HepG2 (cell line): ENCODE measurements at regions not wholly inside any gene's neighbourhood (a gene's known extent, or its start where the extent isn't known, plus 50 kb on each side); places are given as distances from the start of the nearest gene placed in this dataset.

Experiments used
- ATAC-seq: fragments of 200-7000 bp; cut with Tn5 transposase; 3 replicates; pipeline ENCODE4 v1.9.1; 2020; ENCODE audit warnings: mild to moderate bottlenecking, moderate library complexity
- BruUV-seq: library from RNA; stranded (reverse); fragments of 400-500 nt; replicated peaks from 2 replicates; lab custom pipeline; 2021; lab: Mats Ljungman, UMichigan
- CTCF ChIA-PET: fragments of 300-600 bp; formaldehyde crosslinking; extraction: SDS; loops from one replicate; lab custom pipeline; 2021; ENCODE audit warnings: low total read pairs, inconsistent platforms, low intra/inter-chr PET ratio; lab: Yijun Ruan, JAX
- POLR2A ChIA-PET: fragments of 350-600 bp; sonication (Branson Sonifier 250); formaldehyde crosslinking; loops from one replicate; lab custom pipeline; 2020; ENCODE audit warnings: antibody characterized with exemption, inconsistent platforms; lab: Yijun Ruan, JAX
- DNase-seq: peaks from one replicate; pipeline ENCODE4 v3.0.0-alpha.2; 2015; ENCODE audit warnings: low spot score
- FAIRE-seq: peaks from 3 replicates; lab custom pipeline; 2011; peaks lifted over from hg19 to GRCh38; lab: Jason Lieb, UNC
- H2AFZ ChIP-seq: one replicate; pipeline ENCODE4 v1.6.1; 2011; ENCODE audit warnings: low read length, inconsistent platforms
- H3K27ac ChIP-seq: fragments of 300-600 bp; 3 replicates; pipeline ENCODE4 v1.8.0; 2011; ENCODE audit warnings: mixed run types, mild to moderate bottlenecking, mixed read lengths, low read length, inconsistent platforms; ENCODE audit not compliant: insufficient read depth; ENCODE audit errors: extremely low read length
- H3K27me3 ChIP-seq, 2 experiments: fragments of 200-600 bp in 1 of 2; 2 replicates in 1 of 2; 3 replicates in 1 of 2; pipeline versions ENCODE4 v1.6.0 to v1.8.0; 2011; ENCODE audit warnings: low read length in 2 of 2, mild to moderate bottlenecking in 2 of 2, moderate library complexity in 2 of 2, inconsistent platforms in 1 of 2; ENCODE audit not compliant: insufficient read depth in 2 of 2, control insufficient read depth in 1 of 2
- H3K36me3 ChIP-seq, 2 experiments: fragments of 200-600 bp in 1 of 2; replicated peaks in 1 of 2; 2 replicates in 1 of 2; 3 replicates in 1 of 2; pipeline versions ENCODE4 v1.5.1 to v1.8.0; 2011; ENCODE audit warnings: low read length in 2 of 2, inconsistent platforms in 1 of 2; ENCODE audit not compliant: insufficient read depth in 2 of 2, control insufficient read depth in 1 of 2
- H3K4me1 ChIP-seq: 2 replicates; pipeline ENCODE4 v1.5.1; 2012; ENCODE audit warnings: low read length, inconsistent platforms; ENCODE audit not compliant: insufficient read depth
- H3K4me2 ChIP-seq: 2 replicates; pipeline ENCODE4 v1.6.0; 2011; ENCODE audit warnings: low read depth, low read length, inconsistent platforms
- H3K4me3 ChIP-seq, 3 experiments: fragments of 200-600 bp in 1 of 3; sonication (generic), shearing (Covaris generic) in 1 of 3; replicated peaks in 1 of 3; 2 replicates each; pipeline ENCODE4 v1.5.1; 2011 to 2016; ENCODE audit warnings: low read length in 3 of 3, inconsistent platforms in 2 of 3, low read depth in 2 of 3, mild to moderate bottlenecking in 2 of 3, control low read depth in 1 of 3, mixed read lengths in 1 of 3; ENCODE audit not compliant: insufficient read depth in 1 of 3
- H3K79me2 ChIP-seq: one replicate; pipeline ENCODE4 v1.6.1; 2011; ENCODE audit warnings: low read length, inconsistent platforms; ENCODE audit not compliant: insufficient read depth
- H3K9ac ChIP-seq: 2 replicates; pipeline ENCODE4 v1.6.0; 2011; ENCODE audit warnings: mild to moderate bottlenecking, low read depth, low read length, inconsistent platforms; ENCODE audit not compliant: insufficient read depth
- H3K9me3 ChIP-seq: 2 replicates; pipeline ENCODE4 v1.5.1; 2012; ENCODE audit warnings: mild to moderate bottlenecking, low read length
- H4K20me1 ChIP-seq: 2 replicates; pipeline ENCODE4 v1.6.0; 2011; ENCODE audit warnings: inconsistent platforms, mild to moderate bottlenecking, low read length, moderate library complexity; ENCODE audit not compliant: insufficient read depth
- MAFF ChIP-seq: IDR thresholded peaks from 2 replicates; pipeline ENCODE4 v1.6.1; 2011; ENCODE audit warnings: low read depth, low read length, improper control_type of control experiment
- MAFK ChIP-seq, 2 experiments: IDR thresholded peaks in 1 of 2; conservative IDR thresholded peaks in 1 of 2; 2 replicates each; pipeline ENCODE4 v1.6.1; 2011; ENCODE audit warnings: improper control_type of control experiment in 2 of 2, low read length in 2 of 2
- RARG ChIP-seq: sonication (generic); formaldehyde crosslinking; IDR thresholded peaks from 2 replicates; pipeline ENCODE4 v1.4.0; 2020; ENCODE audit warnings: low read depth, mild to moderate bottlenecking, missing genetic modification reagents
- SP5 ChIP-seq: IDR thresholded peaks from 2 replicates; pipeline ENCODE4 v1.6.1; 2016; ENCODE audit warnings: low read depth, borderline replicate concordance
- ZBTB7B ChIP-seq: sonication (generic); formaldehyde crosslinking; IDR thresholded peaks from 2 replicates; pipeline ENCODE4 v1.4.0; 2020; ENCODE audit warnings: missing genetic modification reagents
- ZC3H4 ChIP-seq: sonication (generic); formaldehyde crosslinking; IDR thresholded peaks from 2 replicates; pipeline ENCODE4 v1.4.0; 2020; ENCODE audit warnings: missing genetic modification reagents, borderline replicate concordance
- ZNF136 ChIP-seq: sonication (generic); formaldehyde crosslinking; IDR thresholded peaks from 2 replicates; pipeline ENCODE4 v1.8.1; 2022; ENCODE audit warnings: low read depth, mild to moderate bottlenecking, moderate library complexity, missing genetic modification reagents
- WGBS: methylation state at CpG from one replicate; pipeline ENCODE4 v1.1.6; 2017; ENCODE audit warnings: low lambda C conversion rate; 5-methylcytosine and 5-hydroxymethylcytosine counted together
- in situ Hi-C: cut with HindIII; loops from 2 replicates; pipeline ENCODE4 v1.10.0; 2017; ENCODE audit warnings: low pct_unique_long_range_greater_than_20kb; ENCODE audit not compliant: extremely low pct_ligation_motif_present
- intact Hi-C: fragments of 100-400 bp; cut with micrococcal nuclease; formaldehyde crosslinking; loops from one replicate; pipeline ENCODE4 v1.10.0; 2022; ENCODE audit not compliant: unreplicated experiment
- TF ChIP-seq, protein P1 (sequence below): IDR thresholded peaks from 2 replicates; pipeline ENCODE4 v1.6.1; 2016; ENCODE audit warnings: mild to moderate bottlenecking

DNA sequence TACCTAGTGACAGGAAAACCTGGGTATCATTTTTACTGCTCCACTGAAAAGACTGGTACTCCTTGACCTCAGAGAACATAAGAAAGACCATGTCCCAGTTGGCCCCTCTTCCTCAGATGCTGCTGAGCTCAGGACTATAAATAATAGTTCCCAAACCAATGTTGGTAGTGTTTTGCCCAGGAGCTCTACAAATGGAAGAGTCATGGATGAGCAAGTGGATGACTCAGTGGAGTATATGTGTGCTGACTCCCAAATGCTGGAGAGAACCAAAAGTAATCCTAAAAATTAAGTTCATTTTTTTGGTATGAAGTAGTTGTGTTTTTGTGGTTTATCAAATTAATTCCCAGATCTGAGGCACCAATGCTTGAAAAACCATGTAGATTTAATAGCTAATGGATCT is 482.0 kb downstream of the KCNA4 start (continued):
- no peak for TF ChIP-seq ZC3H4 (CRISPR knock-in tag)
- no peak for TF ChIP-seq SP5 (CRISPR knock-in tag)
- TF ChIP-seq, protein P1, sequence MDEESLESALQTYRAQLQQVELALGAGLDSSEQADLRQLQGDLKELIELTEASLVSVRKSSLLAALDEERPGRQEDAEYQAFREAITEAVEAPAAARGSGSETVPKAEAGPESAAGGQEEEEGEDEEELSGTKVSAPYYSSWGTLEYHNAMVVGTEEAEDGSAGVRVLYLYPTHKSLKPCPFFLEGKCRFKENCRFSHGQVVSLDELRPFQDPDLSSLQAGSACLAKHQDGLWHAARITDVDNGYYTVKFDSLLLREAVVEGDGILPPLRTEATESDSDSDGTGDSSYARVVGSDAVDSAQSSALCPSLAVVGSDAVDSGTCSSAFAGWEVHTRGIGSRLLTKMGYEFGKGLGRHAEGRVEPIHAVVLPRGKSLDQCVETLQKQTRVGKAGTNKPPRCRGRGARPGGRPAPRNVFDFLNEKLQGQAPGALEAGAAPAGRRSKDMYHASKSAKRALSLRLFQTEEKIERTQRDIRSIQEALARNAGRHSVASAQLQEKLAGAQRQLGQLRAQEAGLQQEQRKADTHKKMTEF (CRISPR knock-in tag), result no peak
- TF ChIP-seq ZBTB7B (CRISPR knock-in tag), result no peak
- no peak for TF ChIP-seq RARG

DNA sequence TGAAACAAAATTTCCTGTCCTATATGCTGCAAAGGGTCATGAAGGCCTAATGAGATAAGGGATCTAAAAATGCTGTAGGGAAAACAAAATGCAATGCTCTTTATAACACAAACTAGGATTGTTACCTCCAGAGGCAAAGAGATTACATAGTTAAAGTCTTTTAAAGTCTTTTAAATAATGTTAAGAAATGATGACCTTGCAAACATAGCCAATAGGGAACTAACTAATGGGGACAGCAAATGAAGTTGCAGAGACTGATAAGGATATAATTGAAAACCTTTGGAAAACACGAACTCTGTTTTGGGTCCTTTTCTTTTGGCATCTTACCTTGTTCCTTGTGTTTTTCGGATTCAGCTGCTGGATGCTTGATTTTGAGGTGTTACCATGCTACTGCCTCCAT is 485.9 kb downstream of the KCNA4 start:
- in situ Hi-C loops (no loop called here), intact Hi-C loops (no loop called here)
- ATAC-seq (no peak), FAIRE-seq (no peak), DNase-seq (no peak)
- no peak overlapping the region for H3K4me2 ChIP-seq
- H3K9me3 ChIP-seq, result peaks cover 16% of the 10 kb centered on the region
- no peaks in the 10 kb centered on the region for H3K36me3 ChIP-seq
- POLR2A ChIA-PET, result no interaction called here
- H2AFZ ChIP-seq, result no peak overlapping the region
- H3K9ac ChIP-seq, result no peak overlapping the region
- no peak overlapping the region for H3K27ac ChIP-seq
- H3K4me1 ChIP-seq, result no peaks in the 10 kb centered on the region
- no peak overlapping the region for H3K4me3 ChIP-seq
- 2% methylated on average over 2 of the region's 2 CpGs for WGBS
- H3K79me2 ChIP-seq, result no peaks in the 10 kb centered on the region
- CTCF ChIA-PET, result no interaction called here
- no TSS peak for BruUV-seq
- H4K20me1 ChIP-seq, result no peaks in the 10 kb centered on the region
- TF ChIP-seq MAFK (conservative IDR thresholded peaks at IDR 0.05 in 1 of 2, IDR thresholded peaks at IDR 0.05 in 1 of 2; ENCODE audit: low read length in 2 of 2), result peak; percentile 54 to 81
- peak; percentile 69 for TF ChIP-seq MAFF
- TF ChIP-seq ZNF136 (CRISPR knock-in tag), result no peak
- no peaks in the 10 kb centered on the region for H3K27me3 ChIP-seq
